ENCODE measurements at regions not wholly inside any gene's neighbourhood (a gene's known extent, or its start where the extent isn't known, plus 50 kb on each side); places are given as distances from the start of the nearest gene placed in this dataset.
A peak's percentile ranks its signal among the peaks of the same experiment; 100 is the strongest.

DNA sequence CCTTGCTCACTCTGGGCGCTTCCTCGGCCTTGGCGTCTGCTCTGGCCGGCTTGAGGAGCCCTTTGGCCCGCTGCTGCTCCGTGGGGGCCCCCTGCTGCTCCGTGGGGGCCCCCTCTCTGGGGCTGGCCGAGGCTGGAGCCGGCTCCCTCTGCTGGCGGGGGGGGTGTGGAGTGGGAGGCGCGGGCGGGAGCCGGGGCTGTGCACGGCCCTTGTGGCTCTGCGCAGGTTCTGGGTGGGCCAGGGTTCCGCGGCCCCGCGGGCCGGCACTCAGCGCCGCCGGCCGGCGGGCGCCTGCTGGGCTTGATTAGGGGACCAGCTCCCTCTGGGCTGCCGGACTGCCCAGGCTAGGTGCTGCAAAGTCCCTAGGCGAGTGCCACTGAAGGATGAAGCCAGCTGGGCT lies 436.2 kb downstream of the SLITRK6 start:
- TF ChIP-seq CTCF (conservative IDR thresholded peaks at IDR 0.05; ENCODE audit: low read depth in 2 of 2), result peak; percentile 29 to 38; a peak in 2 of 4 replicates
- no peak for TF ChIP-seq EZH2 (IDR thresholded peaks at IDR 0.05; ENCODE audit: low read depth, unreplicated experiment)
